NOMO-1 (cell line): ENCODE measurements at regions not wholly inside any gene's neighbourhood (a gene's known extent, or its start where the extent isn't known, plus 50 kb on each side); places are given as distances from the start of the nearest gene placed in this dataset.
"Not testable (repeated sequence)": the region's sequence is repeated elsewhere in the genome, so short reads cannot be mapped to it uniquely, and the experiment has no call there.

Source experiments
- DNase-seq, 2 experiments: peaks; one replicate each; lab custom pipeline; 2025; ENCODE audit not compliant: unreplicated experiment in 2 of 2; lab: John Stamatoyannopoulos, UW

DNA sequence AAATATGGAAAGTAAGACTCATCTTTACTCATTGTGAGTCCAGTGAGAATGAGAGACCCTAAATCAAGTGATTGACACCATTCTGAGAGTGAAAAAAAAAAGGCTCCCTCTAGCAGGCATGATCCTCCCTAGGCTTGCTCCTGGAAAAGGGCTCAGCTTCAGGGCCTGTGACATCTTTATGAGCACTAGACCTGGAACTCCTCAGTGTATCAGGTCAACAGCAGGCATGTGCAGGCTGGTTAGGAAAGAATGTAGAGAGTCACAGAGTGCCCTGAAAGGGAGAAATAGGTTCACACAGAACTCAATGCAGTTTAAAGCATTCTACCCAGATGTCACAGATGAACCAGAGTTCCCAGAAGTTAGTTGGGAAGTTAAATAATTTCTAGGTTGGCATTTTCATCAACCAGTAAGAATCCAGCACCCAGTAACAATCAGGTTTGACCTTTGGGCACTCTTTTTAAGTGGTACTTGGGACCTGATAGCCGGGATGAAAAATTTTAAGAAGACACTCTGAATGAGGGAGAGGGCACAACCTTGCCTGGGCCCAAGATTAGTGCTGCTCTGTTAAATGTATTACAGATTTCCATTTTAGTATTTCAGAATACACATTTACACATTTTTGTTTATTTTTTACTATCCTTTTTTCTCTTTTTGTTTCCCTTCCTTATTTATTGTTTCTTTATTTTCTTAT is 828.8 kb downstream of the C12orf50 start:
- DNase-seq = no peak

- DNase-seq = no peak
Measured at GRCh38 chr12:87198181-87198580, 831.0 kb downstream of the C12orf50 start.

DNA sequence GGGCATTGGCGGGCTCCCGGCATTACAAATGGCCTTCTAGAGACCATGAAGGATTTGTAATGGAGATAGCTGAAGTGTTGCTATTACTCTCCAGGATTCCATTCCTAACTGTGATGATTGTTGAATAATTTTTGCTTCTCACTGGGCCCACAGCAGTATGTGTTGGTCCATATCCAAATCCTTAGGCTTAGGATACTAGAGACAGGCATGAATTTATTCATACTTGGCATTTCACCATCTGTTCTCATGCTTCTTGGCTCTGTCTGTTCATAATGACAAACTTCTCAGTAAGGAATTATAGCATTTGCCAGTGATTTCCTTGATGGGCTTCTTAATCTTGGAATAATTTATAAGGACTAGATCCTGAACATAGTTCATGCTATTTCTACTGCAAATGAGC is 832.9 kb downstream of the C12orf50 start:
- DNase-seq = no peak

GRCh38 chr12:87194389-87194788 is 834.8 kb downstream of the C12orf50 start:
- not testable (repeated sequence) for DNase-seq

GRCh38 chr12:87185367-87185766 is 843.8 kb downstream of the C12orf50 start:
- no peak for DNase-seq

- no peak for DNase-seq
Measured at GRCh38 chr12:87182696-87183233, 846.4 kb downstream of the C12orf50 start.

GRCh38 chr12:87171356-87171755 is 857.8 kb downstream of the C12orf50 start:
- DNase-seq = no peak

DNA sequence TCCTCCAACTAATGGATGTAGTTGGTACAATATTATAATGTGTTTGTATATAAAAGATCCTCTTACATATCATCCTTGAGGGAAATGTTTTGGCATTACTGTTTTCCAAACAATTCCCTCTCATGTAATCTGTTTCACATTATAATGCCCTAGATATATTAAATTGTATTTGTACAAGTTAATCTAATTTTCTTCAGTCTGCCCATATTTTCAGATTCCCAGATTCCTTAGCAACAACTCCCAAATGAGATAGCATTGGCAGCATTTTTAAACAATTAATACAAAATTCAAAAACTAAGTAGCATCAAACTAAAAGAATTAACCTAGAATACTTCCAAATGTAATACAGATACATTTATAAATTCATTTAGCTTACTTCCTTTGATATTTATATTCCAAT is 860.2 kb downstream of the C12orf50 start:
- no peak for DNase-seq

DNA sequence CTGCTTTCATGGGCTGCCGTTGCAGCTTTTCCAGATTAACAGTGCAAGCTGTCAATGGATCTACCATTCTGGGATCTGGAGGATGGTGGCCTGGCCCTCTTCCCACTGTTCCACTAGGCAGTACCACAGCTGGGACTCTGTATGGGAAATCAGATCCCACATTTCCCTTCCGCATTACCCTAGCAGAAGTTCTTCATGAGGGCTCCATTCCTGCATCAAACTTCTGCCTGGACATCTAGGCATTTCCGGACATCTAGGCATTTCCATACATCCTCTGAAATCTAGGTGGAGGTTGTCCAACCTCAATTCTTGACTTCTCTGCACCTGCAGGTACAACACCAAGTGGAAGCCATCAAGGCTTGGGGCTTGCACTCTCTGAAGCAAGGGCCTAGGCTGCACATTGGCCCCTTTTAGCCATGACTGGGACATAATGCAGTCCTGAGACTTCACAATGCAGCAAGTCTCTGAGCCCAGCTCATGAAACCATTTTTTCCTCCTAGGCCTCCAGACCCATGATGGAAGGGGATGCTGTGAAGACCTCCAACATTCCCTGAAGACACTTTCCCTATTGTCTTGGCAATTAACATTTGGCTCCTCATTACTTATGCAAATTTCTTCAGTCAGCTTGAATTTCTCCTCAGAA is 863.3 kb downstream of the C12orf50 start:
- DNase-seq = no peak

GRCh38 chr12:87163122-87163521 is 866.1 kb downstream of the C12orf50 start:
- DNase-seq = no peak

- DNase-seq = no peak
Measured at GRCh38 chr12:87160848-87161601, 868.2 kb downstream of the C12orf50 start.

DNA sequence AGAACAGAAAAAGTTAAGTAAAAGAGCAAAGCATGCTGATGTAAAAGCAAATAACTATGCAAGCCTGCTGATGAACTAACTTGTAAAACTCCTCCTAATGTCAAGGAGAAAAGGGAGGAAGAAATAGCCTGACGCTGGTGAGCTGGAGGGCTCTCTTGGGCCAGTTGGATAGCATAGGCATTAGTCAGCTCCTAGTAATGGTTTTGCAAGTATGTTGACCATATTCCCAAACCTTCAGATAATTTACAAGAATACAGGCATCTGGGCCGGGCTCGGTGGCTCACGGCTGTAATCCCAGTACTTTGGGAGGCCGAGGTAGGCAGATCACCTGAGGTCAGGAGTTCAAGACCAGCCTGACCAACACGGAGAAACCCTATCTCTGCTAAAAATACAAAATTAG is 871.4 kb downstream of the C12orf50 start:
- DNase-seq = no peak

- no peak for DNase-seq
Measured at GRCh38 chr12:87155621-87156020, 873.6 kb downstream of the C12orf50 start.

- no peak for DNase-seq
Measured at GRCh38 chr12:87152841-87153528, 876.2 kb downstream of the C12orf50 start.

DNA sequence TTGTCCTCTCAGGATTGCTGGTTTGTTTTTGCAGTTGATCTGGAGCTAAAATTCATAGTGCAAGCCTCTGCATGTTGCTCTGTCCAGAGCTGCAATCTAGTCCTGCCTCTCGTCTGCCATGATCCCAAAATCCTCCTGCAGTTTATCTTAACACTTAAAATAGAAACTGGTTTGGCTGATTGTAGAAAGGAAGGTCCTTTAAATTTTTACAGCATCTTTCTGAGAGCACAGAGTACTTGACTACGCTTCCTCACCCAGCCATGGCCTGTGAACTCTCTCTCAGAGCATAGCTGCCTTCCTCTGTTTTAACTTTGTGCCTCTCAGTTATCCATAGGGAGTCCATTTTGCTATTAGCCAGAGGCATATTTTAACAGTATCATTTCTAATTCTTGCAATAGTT is 877.1 kb downstream of the C12orf50 start:
- DNase-seq = no peak

- no peak for DNase-seq
Measured at GRCh38 chr12:87150969-87151662, 878.1 kb downstream of the C12orf50 start.

- peak in 1 of 2 experiments; percentile 11 for DNase-seq
Measured at GRCh38 chr12:87142342-87142741, 886.2 kb upstream of the MGAT4C start.

DNA sequence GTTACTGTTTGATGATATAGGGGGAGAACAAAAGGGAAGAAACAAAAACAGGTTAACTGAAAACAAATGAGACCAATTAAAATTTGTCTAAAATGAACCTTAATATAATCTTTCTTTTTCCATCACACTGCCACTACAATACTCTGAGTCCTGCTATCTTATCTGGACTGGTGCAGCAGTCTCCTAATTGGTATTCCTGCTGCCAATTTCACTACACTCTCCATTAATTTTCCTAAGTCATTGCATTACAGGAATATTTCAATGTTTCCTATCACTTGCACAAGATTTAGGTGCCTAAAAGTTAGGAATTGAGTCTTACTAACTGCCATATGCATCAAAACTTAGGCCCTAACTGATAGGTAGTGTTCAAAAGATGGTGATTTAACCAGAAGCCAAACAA is 884.9 kb upstream of the MGAT4C start:
- DNase-seq = no peak

- DNase-seq = peak in 1 of 2 experiments; percentile 27
Measured at GRCh38 chr12:87140262-87140661, 884.1 kb upstream of the MGAT4C start.

DNA sequence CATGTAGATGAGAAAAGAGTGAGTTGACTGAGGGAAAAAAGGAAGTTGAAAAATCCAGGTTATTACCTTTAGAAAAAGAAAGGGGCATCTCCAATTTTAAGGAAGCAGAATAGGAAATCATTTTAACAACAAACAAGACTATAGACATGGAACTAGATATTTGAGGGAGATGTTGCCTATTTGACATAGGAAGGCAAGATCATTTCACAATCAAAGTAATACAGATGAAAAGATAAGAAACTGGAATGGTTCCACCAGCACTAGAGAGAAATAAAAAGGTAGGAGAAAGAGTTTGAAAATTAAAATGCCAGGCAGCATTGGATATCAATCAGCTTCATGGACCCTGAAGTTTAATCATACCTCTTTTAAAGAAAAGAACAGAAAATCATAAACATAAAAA is 881.0 kb upstream of the MGAT4C start:
- no peak for DNase-seq
